MCF 10A (cell line): ENCODE measurements at regions not wholly inside any gene's neighbourhood (a gene's known extent, or its start where the extent isn't known, plus 50 kb on each side); places are given as distances from the start of the nearest gene placed in this dataset.

ENCODE experiments used
- BruUV-seq: library from RNA; stranded (reverse); fragments of 400-500 nt; replicated peaks from 2 replicates; lab custom pipeline; 2021; lab: Mats Ljungman, UMichigan
- CTCF ChIA-PET: fragments of 300-600 bp; sonication (Branson Sonifier 250); formaldehyde crosslinking; extraction: SDS; loops from one replicate; lab custom pipeline; 2021; ENCODE audit warnings: antibody characterized with exemption, inconsistent platforms; lab: Yijun Ruan, JAX
- POLR2A ChIA-PET: fragments of 300-600, 350-650 bp; sonication (Branson Sonifier 250); formaldehyde crosslinking; extraction: SDS; loops from one replicate; lab custom pipeline; 2020; ENCODE audit warnings: antibody characterized with exemption, inconsistent platforms; lab: Yijun Ruan, JAX
- DNase-seq: peaks from one replicate; pipeline ENCODE4 v3.0.0-alpha.2; 2018; ENCODE audit not compliant: unreplicated experiment
- H3K27ac Mint-ChIP-seq: one replicate; pipeline ENCODE4 v1.8.0; 2022; ENCODE audit warnings: mild to moderate bottlenecking, low read depth, mixed read lengths; ENCODE audit not compliant: unreplicated experiment
- H3K27me3 Mint-ChIP-seq: one replicate; pipeline ENCODE4 v1.8.0; 2022; ENCODE audit warnings: mixed read lengths; ENCODE audit not compliant: insufficient read depth, unreplicated experiment
- H3K36me3 Mint-ChIP-seq: one replicate; pipeline ENCODE4 v1.8.0; 2022; ENCODE audit warnings: mild to moderate bottlenecking, moderate library complexity, mixed read lengths; ENCODE audit not compliant: insufficient read depth, unreplicated experiment
- H3K4me1 Mint-ChIP-seq: one replicate; pipeline ENCODE4 v1.8.0; 2022; ENCODE audit warnings: mixed read lengths; ENCODE audit not compliant: insufficient read depth, unreplicated experiment
- H3K4me3 Mint-ChIP-seq: one replicate; pipeline ENCODE4 v1.8.0; 2022; ENCODE audit warnings: mild to moderate bottlenecking, moderate library complexity, mixed read lengths; ENCODE audit not compliant: unreplicated experiment
- H3K9me3 Mint-ChIP-seq: one replicate; pipeline ENCODE4 v1.8.0; 2022; ENCODE audit warnings: mixed read lengths; ENCODE audit not compliant: unreplicated experiment
- intact Hi-C: fragments of 100-400 bp; cut with micrococcal nuclease; formaldehyde crosslinking; loops from 2 replicates; pipeline ENCODE4 v1.14.1; 2022
- TF ChIP-seq, protein P1 (sequence below): fragments of 200-600 bp; IDR thresholded peaks from one replicate; pipeline ENCODE4 v1.8.0; 2022; ENCODE audit warnings: antibody characterized with exemption, mild to moderate bottlenecking; ENCODE audit not compliant: unreplicated experiment

DNA sequence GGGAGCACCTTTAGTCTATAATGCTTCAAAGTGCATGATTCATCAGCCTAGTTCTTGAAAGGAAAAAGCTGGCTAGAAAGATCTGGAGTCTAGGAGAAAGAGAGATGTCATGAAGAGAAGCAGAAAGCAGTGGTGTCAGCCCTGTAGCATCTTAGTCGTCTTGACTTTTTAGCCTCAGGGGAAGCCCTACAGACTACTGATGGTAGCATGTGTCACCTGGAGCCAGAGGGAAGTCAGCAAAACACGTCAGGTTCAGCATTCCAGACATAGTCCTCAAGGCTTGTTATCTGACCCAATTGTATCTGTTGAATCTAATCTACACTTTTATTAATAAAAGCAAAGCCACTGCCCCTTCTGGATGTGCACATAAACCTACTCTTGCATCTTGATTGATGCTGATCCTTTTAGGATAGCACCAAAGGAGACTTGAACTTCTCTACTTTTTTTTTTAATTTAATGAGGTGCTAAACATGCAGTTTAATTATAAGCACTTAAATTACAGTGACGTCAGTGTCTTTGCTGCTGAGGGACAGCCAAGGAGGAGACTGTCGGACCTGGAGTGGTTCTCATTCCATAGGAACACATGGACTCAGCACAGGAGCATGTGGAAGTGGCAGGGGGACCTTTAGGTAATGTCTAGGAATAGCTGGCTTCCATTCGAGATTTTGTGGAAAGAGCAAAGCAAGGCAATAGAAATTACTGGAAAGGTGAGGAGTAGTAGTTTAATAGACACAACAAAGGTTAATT is 525.5 kb upstream of the SGCG start:
- BruUV-seq, result no TSS peak
- ChIA-PET CTCF (no interaction called here), POLR2A (interaction anchor here (0.5 kb wide), 1 partner anchor 256 kb away, joined by 5 read pairs; no protein-coding TSS in a partner anchor)
- Mint-ChIP-seq H3K4me1 (no peaks in the 10 kb centered on the region), H3K36me3 (peaks cover 7% of the 10 kb centered on the region), H3K9me3 (no peaks in the 10 kb centered on the region), H3K27me3 (no peaks in the 10 kb centered on the region), H3K4me3 (no peak overlapping the region), H3K27ac (no peak overlapping the region)
- no peak for DNase-seq
- TF ChIP-seq, protein P1, sequence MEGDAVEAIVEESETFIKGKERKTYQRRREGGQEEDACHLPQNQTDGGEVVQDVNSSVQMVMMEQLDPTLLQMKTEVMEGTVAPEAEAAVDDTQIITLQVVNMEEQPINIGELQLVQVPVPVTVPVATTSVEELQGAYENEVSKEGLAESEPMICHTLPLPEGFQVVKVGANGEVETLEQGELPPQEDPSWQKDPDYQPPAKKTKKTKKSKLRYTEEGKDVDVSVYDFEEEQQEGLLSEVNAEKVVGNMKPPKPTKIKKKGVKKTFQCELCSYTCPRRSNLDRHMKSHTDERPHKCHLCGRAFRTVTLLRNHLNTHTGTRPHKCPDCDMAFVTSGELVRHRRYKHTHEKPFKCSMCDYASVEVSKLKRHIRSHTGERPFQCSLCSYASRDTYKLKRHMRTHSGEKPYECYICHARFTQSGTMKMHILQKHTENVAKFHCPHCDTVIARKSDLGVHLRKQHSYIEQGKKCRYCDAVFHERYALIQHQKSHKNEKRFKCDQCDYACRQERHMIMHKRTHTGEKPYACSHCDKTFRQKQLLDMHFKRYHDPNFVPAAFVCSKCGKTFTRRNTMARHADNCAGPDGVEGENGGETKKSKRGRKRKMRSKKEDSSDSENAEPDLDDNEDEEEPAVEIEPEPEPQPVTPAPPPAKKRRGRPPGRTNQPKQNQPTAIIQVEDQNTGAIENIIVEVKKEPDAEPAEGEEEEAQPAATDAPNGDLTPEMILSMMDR, result no peak
- intact Hi-C loops, result no loop called here

DNA sequence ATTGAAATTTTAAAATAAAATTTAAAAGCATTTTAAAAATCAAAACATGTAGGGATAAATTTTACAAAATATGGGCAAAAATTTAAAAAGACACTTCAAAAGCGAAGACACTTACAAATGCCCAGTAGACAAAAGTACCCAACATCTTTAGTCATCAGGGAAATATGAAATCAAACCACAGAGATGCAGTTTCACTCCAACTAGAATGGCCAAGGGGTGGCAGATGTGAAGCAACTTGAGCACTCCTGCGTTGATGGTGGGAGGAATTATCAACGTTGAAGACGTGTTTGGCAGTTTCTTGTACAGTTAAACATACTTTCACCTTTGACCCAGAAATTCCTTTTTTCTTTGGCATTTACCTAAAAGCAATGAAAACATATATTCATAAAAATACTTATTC is 518.0 kb upstream of the SGCG start:
- Mint-ChIP-seq H3K27ac (no peak overlapping the region), H3K27me3 (no peaks in the 10 kb centered on the region), H3K4me1 (peaks cover 5% of the 10 kb centered on the region), H3K36me3 (no peaks in the 10 kb centered on the region), H3K4me3 (no peak overlapping the region), H3K9me3 (no peaks in the 10 kb centered on the region)
- TF ChIP-seq, protein P1, result no peak
- no TSS peak for BruUV-seq
- DNase-seq, result no peak
- CTCF ChIA-PET, result no interaction called here
- POLR2A ChIA-PET, result no interaction called here
- intact Hi-C loops, result loop anchor here (2.0 kb wide), 1 partner anchor 94 kb away; no protein-coding TSS in a partner anchor

DNA sequence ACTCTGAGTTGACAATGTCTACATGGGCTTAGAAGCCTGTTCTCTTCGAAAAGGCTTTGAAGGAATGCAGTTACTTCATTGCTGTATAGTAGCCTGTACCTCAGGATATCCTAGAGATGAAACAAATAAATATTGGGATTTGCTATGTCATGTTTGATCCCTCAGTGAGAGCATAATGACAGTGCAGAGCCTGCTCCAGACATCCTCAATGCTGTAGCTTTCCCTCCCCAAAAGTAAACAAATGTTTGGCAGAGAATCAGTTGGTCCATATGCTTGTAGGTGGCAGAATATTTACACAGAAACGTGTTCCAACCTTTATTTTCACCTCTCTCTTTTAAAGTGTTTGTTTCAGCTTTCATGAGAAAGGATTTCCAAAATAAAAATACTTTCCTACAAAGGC is 515.3 kb upstream of the SGCG start:
- no peaks in the 10 kb centered on the region for H3K36me3 Mint-ChIP-seq
- no peak overlapping the region for H3K27ac Mint-ChIP-seq
- DNase-seq, result no peak
- intact Hi-C loops, result no loop called here
- CTCF ChIA-PET, result no interaction called here
- TF ChIP-seq, protein P1, result no peak
- POLR2A ChIA-PET, result no interaction called here
- H3K4me1 Mint-ChIP-seq, result peaks cover 5% of the 10 kb centered on the region
- H3K27me3 Mint-ChIP-seq, result no peaks in the 10 kb centered on the region
- H3K9me3 Mint-ChIP-seq, result no peaks in the 10 kb centered on the region
- no peak overlapping the region for H3K4me3 Mint-ChIP-seq
- BruUV-seq, result no TSS peak

DNA sequence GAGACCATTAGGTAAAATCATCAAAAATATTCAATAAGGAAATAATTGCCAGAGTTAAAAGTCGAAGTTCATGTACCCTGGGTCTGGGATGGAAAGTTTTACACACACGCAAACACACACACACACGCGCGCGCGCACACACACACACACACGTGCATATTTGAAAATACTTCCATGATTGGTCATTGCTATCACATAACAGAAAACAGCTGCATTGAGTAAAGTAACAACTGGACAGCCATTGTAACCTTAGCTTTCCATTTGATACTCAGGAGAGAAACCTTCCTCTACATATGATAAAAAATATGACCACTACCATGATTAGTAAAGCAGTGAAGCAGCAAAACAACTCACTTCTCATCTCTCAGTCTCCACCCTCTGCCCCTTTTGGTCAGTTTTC is 490.0 kb upstream of the SGCG start:
- Mint-ChIP-seq H3K4me1 (no peaks in the 10 kb centered on the region), H3K27ac (no peak overlapping the region), H3K9me3 (peaks cover 7% of the 10 kb centered on the region), H3K4me3 (no peak overlapping the region), H3K27me3 (no peaks in the 10 kb centered on the region), H3K36me3 (no peaks in the 10 kb centered on the region)
- POLR2A ChIA-PET, result no interaction called here
- DNase-seq, result no peak
- TF ChIP-seq, protein P1, result no peak
- CTCF ChIA-PET, result no interaction called here
- intact Hi-C loops, result no loop called here
- BruUV-seq, result no TSS peak
